ENCODE measurements at regions not wholly inside any gene's neighbourhood (a gene's known extent, or its start where the extent isn't known, plus 50 kb on each side); places are given as distances from the start of the nearest gene placed in this dataset.
"Not testable (repeated sequence)": the region's sequence is repeated elsewhere in the genome, so short reads cannot be mapped to it uniquely, and the experiment has no call there.

GRCh38 chr2:230593765-230594164, 118.9 kb upstream of the CAB39 start:
- DNase-seq = no peak

GRCh38 chr2:230594286-230594840, 118.3 kb upstream of the CAB39 start:
- DNase-seq = no peak

GRCh38 chr2:230599853-230600252, 112.8 kb upstream of the CAB39 start:
- DNase-seq = no peak

- DNase-seq = no peak
Measured at GRCh38 chr2:230600285-230600684, 112.4 kb upstream of the CAB39 start.

- DNase-seq = no peak
Measured at GRCh38 chr2:230600881-230601280, 111.8 kb upstream of the CAB39 start.

GRCh38 chr2:230601510-230601909, 111.1 kb upstream of the CAB39 start:
- no peak for DNase-seq

GRCh38 chr2:230602562-230603230, 109.9 kb upstream of the CAB39 start:
- no peak for DNase-seq

- not testable (repeated sequence) for DNase-seq
Measured at GRCh38 chr2:230603317-230603716, 109.3 kb upstream of the CAB39 start.

- DNase-seq = not testable (repeated sequence)
Measured at GRCh38 chr2:230604158-230604557, 108.5 kb upstream of the CAB39 start.

GRCh38 chr2:230614040-230614439, 98.6 kb upstream of the CAB39 start:
- no peak for DNase-seq

- DNase-seq = no peak
Measured at GRCh38 chr2:230614913-230615332, 97.7 kb upstream of the CAB39 start.

GRCh38 chr2:230617256-230617706, 95.4 kb upstream of the CAB39 start:
- not testable (repeated sequence) for DNase-seq

- no peak for DNase-seq
Measured at GRCh38 chr2:230619491-230619890, 93.2 kb upstream of the CAB39 start.

- DNase-seq = not testable (repeated sequence)
Measured at GRCh38 chr2:230625220-230625619, 87.4 kb upstream of the CAB39 start.

- DNase-seq = not testable (repeated sequence)
Measured at GRCh38 chr2:230627091-230627490, 85.6 kb upstream of the CAB39 start.

GRCh38 chr2:230627806-230628724, 84.6 kb upstream of the CAB39 start:
- DNase-seq = no peak

GRCh38 chr2:230631470-230631869, 81.2 kb upstream of the CAB39 start:
- DNase-seq = no peak

- DNase-seq = no peak
Measured at GRCh38 chr2:230634146-230634545, 78.5 kb upstream of the CAB39 start.

- not testable (repeated sequence) for DNase-seq
Measured at GRCh38 chr2:230634721-230635313, 77.8 kb upstream of the CAB39 start.

- DNase-seq = no peak
Measured at GRCh38 chr2:230636684-230637271, 75.9 kb upstream of the CAB39 start.

GRCh38 chr2:230637486-230637885, 75.2 kb upstream of the CAB39 start:
- DNase-seq = not testable (repeated sequence)

GRCh38 chr2:230640540-230641011, 72.1 kb upstream of the CAB39 start:
- DNase-seq = no peak

GRCh38 chr2:230642966-230643365, 69.7 kb upstream of the CAB39 start:
- DNase-seq = no peak

Measured in AML-193 (cell line).